GM21360 (cell line): ENCODE measurements at regions not wholly inside any gene's neighbourhood (a gene's known extent, or its start where the extent isn't known, plus 50 kb on each side); places are given as distances from the start of the nearest gene placed in this dataset.
A peak's percentile ranks its signal among the peaks of the same experiment; 100 is the strongest.
"Not testable (repeated sequence)": the region's sequence is repeated elsewhere in the genome, so short reads cannot be mapped to it uniquely, and the experiment has no call there.

Experiments used
- ATAC-seq: cut with Tn5 transposase; IDR thresholded peaks from one replicate; pipeline ENCODE4 v1.9.1; 2021; ENCODE audit warnings: mild to moderate bottlenecking, moderate library complexity; ENCODE audit not compliant: unreplicated experiment

DNA sequence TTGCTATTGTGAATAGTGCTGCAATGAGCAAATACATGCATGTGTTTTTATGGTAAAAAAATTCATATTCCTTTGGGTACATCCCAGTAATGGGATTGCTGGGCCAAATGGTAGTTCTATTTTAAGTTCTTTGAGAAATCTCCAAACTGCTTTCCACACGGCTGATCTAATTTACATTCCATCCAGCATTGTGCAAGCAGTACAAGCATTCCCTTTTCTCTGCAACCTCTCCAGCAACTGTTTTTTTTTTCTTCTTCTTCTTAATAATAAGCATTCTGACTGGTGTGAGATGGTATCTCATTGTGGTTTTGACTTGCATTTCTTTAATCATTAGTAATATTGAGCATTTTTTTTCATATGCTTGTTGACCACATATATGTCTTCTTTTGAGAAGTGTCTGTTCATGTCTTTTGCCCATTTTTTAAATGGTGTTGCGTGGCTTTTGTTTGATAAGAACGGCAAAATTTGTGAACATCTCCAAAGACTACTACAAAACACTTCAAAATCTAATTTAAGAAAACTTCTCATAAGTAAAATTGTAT, 136.1 kb upstream of the MYO3A start:
- ATAC-seq = no peak

- no peak for ATAC-seq
These were observed 129.5 kb upstream of the MYO3A start for GRCh38 chr10:25804505-25804904.

DNA sequence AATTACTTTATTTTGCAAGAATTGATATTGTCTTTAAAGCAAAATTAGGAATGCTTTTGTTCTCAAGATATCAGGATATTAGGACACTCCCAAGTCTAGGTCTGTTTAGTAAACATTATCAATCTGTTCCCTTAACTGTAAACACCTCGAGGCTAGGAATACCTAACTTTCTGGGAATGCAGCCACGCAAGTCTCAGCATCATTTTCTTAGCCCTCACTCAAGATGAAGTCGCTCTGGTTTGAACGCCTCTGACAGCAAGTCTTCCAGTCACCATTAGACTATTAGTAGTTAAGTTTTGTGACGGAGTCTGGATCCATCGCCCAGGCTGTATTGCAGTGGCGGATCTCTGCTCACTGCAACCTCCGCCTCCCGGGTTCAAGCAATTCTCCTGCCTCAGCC, 128.0 kb upstream of the MYO3A start:
- no peak for ATAC-seq

GRCh38 chr10:25808372-25808771, 125.7 kb upstream of the MYO3A start:
- no peak for ATAC-seq

DNA sequence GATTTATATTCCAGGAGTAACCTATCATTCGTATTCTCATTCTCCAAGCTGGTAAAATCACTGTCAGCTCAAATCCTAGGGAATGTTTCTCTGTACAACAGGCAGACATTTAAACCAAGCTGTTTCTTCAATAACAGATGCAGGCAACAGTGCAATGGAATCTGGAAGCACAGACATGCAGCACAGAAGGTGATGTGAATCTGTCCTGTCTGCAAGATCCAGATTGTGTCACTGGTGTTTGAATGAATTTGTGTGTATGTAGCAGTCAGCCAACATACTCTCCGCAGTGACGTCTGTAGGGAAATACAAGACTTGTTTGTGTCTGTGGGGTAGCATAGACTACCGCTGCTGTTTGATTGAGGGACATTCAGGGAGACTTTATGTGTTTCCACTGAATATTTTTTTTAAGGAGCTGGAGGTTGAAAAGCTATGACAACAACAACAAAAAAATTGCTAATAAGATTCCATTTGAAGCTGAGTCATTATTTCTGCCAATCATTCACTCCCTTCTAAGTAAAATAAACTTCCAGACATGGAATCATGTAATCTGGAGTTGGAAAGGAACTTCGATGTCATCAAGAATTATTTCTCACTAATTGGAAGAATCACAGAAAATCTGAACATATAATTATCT, 122.9 kb upstream of the MYO3A start:
- no peak for ATAC-seq

GRCh38 chr10:25813511-25813910, 120.5 kb upstream of the MYO3A start:
- no peak for ATAC-seq

DNA sequence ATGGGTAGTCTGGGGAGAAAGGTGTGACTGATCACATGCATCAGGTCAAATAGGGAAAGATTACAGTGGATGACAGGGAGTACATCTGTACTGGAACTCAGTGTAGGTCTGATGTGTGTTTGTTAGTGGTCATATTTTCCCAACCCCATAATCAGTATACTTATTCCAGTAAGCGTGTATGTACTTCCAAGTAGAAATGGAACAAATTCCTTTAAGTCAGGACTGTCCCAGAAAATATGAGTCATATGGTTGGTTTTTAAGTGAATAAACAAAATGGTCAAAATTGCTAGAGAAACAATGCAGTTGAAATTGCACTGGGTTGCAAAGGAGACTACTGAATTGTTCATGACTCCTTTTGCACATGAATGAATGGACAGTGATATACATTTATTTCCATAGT, 118.8 kb upstream of the MYO3A start:
- no peak for ATAC-seq

DNA sequence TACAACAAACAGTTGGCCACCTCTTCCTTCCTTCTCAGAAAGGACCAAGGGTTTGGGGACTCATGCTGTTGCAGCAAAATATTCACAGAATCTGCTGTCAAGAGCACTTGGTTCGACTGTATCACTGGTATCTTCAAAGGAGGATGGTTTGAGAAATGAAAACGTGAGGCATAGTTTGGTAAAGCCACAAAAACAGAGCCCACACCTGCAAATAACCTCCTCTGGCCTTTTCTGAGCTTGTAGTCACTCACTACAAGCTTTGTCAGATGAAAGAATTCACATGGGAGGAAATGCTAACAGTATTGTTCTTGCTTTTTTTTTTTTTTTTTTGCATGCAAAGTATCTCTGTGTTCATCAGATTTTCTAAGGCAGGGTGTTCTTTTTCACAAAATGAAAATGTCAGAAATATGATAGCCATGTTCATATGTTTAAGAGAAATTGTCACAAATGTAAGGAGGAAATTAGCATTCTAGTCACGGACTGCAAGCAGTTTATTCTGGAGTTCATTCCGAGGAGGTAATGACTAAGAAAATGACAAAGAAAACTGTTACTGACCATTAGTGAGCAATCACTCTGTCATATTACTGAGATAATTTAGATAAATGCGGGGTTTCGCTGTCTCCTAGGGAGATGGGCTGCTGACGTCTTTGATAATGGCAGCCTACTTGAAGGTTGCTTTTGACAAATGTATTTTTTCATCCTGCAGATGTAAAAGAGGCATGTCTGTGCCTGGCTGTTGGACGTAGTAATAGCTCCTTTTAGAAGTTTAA, 117.8 kb upstream of the MYO3A start:
- ATAC-seq = no peak

DNA sequence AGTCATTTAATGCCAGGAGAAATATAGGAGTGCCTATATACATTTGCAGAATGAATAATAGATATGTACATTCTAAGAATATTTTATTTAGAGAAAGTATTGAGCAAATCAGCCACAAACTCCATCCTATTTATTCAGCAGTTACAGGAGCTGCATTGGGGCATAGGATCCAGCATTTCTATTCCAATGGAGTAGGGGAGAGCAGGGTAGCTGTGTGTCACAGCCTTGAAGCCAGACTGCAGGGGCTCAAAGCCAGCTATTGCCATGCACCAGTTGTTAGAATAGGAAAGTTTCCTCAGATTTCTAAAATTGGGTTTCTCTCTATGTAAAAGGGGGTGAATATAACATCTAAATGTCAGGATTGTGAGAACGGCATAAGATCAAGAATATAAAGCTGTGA, 116.8 kb upstream of the MYO3A start:
- ATAC-seq = no peak

DNA sequence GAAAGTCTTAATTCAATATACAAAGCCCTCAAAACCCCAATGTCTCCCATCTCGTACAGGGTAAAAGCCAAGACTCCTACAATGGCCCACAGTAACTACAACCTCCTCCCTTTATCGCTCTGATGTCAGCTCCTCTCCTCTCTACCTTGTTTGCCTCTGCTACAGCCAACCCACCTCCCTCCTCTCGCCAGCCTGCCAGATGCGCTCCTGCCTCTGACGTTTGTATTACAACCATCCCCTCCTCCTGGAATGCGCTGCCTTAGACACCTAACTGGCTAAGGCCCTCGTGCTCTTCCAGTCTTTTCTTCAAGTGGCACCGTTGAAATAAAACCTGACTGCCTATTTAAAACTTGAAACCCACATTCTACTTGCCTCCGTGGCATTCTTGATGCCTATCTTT, 115.3 kb upstream of the MYO3A start:
- no peak for ATAC-seq

DNA sequence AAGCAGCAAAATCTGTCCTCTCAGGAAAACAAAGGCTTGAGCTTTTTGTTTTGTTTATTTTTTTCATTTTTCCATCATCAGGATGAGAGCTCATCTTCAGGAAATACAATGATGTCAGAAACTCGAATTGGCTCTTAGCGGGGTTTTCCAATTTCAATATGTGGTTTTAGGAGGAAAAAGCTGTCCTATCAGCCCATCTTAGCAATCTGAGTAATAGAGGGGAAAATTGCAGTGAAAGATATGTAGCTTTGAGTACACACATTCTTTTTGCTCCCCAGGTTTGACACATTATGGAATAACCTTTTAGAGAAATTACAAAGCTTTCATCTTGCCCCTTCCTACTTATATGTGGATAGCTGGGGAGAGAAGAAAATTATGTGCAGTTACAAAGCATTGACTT, 113.6 kb upstream of the MYO3A start:
- ATAC-seq = no peak

DNA sequence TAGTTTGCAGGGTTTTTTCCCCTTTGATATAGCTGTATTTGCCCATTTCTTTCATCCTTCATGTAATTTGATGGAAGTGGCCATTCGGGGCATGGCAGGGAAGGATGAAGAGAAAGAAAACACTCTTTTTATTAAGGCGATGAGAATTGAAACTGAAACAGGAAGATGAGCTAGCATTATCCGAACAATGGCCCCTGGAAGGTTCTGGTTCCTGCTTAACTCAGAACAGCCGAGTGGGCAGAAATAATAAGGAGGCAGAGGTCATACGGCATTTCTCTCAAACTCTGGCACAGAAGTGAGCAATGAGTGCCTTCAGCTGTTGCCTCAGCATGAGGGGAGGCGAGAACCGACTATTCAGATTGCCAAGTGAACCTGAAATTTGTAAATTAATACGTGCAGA, 113.2 kb upstream of the MYO3A start:
- peak; percentile 62 for ATAC-seq

DNA sequence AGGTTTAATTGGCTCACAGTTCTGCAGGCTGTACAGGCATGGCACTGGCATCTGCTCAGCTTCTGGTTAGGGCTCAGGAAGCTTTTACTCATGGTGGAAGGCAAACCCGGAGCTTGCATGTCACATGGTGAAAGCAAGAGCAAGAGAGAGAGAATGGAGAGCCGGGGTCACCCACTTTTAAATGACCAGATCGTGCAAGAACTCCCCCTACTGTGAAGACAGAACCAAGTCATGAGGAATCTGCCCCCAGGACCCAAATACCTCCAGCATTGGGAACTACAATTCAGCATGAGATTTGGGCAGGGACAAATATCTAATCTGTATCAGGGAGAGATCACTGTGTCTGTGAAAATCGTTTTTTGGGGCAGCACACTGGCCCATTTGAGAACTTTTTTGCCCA, 110.0 kb upstream of the MYO3A start:
- no peak for ATAC-seq

- ATAC-seq = no peak
These were observed 105.6 kb upstream of the MYO3A start for GRCh38 chr10:25828475-25828874.

DNA sequence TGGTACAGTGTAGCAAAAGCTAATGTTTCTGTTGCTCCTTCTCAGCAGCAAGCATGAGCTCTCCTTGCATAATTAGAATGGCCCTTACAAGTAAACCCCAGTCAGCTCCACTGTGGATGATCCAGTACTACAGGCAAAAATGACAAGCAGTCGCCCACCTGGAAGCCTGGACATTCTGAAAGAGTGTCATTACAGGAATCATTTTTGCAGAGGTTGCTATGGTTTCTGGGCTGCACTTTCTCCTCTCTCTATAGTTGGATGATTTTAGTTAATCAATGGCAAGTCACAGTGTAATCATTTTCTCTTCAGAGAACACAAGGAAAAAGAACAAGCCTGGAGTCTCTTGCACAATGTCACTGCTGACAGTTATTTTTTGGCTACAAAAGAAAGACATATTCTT, 102.9 kb upstream of the MYO3A start:
- ATAC-seq = no peak

DNA sequence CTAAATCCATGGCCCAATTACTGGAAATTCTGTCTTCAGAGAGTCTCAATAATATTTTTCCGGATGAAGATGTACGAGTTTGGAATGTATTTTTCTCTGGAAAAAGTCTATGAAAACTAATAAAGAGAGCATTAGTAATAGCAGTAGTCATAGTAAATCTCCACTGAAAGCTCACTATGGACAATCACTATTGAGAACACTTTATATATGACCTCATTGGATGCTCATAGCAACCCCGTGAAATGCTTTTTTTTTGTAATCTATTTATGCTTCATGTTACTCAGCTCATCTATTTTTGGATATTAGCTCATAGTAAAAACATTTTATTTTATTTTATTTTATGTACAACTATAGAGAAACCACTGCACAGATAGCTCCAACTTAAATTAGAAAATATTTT, 94.3 kb upstream of the MYO3A start:
- ATAC-seq = no peak

DNA sequence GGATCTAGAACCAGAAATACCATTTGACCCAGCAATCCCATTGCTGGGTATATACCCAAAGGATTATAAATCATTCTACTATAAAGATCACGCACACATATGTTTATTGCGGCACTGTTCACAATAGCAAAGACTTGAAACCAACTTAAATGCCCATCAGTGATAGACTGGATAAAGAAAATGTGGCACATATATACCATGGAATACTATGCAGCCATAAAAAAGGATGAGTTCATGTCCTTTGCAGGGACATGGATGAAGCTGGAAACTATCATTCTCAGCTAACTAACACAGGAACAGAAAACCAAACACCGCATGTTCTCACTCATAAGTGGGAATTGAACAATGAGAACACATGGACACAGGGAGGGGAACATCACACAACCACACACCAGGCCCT, 93.2 kb upstream of the MYO3A start:
- not testable (repeated sequence) for ATAC-seq

- ATAC-seq = no peak
These were observed 91.9 kb upstream of the MYO3A start for GRCh38 chr10:25842146-25842545.

GRCh38 chr10:25843551-25844170, 90.4 kb upstream of the MYO3A start:
- ATAC-seq = no peak

- not testable (repeated sequence) for ATAC-seq
These were observed 89.3 kb upstream of the MYO3A start for GRCh38 chr10:25844716-25845115.

- no peak for ATAC-seq
These were observed 84.8 kb upstream of the MYO3A start for GRCh38 chr10:25849268-25849667.

DNA sequence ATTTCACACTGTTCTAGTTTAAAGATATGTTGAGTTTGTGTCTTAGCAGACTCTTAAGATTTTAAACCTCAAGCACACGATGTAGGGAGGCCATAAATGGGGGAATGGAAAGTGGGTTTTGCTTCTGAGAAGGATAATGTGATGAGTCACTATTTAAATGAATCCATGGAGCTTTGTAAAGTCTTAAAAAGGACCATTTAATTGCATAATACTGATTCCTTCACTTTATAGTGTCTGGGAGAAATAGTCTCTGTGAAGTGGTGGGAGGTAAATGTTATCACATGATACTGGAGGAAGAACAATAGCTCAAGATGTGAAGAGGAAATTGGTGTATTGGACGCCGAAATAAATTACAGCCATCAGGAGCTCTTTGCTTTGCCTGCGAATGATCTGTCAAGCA, 84.0 kb upstream of the MYO3A start:
- no peak for ATAC-seq
